Stimulated activated CD8-positive, alpha-beta memory T cell treated with anti-CD3 and anti-CD28 coated beads, Interleukin-2, amount 100 ng/mL, for 48 hours (primary cell): ENCODE measurements at regions not wholly inside any gene's neighbourhood (a gene's known extent, or its start where the extent isn't known, plus 50 kb on each side); places are given as distances from the start of the nearest gene placed in this dataset.
"Not testable (repeated sequence)": the region's sequence is repeated elsewhere in the genome, so short reads cannot be mapped to it uniquely, and the experiment has no call there.

ENCODE experiments used
- DNase-seq, 2 donors: peaks; one replicate each; pipeline ENCODE4 v3.0.0-alpha.2; 2020; ENCODE audit warnings: low read depth in 2 of 2

DNA sequence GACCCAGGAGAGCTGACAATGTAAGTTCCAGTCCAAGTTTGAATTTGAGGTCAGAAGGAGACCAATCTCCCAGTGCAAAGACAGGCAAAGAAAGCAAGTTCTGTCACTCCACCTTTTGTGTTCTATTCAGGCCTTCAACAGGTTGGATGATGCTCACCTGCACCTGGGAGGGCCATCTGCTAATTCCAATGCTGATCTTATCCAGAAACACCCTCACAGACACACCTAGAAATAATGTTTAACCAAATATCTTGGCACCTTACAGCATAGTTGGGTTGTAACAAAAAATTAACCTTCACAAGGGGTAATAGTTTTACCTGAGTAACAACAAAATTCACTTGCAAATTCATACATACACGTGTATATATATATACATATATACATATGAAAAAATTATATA lies 190.8 kb downstream of the DIRAS2 start:
- DNase-seq = no peak

DNA sequence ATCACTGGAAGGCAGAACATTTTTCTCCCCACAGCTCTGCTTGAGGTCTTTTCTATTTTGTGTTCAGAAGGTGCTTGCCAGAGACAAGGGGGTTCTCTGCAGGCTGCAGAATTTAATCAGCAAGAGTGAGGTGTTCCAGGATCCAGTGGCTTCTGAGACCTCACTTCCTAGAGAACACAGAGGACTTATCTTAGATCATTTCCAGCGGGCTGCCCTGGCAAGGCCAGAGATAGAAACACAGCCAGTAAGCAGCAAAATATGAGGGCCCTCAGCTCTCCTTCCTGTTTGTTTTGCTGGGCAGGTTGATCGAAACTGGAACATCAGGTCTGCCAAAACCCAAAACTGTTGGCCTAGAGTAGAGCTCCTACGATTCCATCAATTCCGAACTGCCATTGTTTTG lies 187.3 kb downstream of the DIRAS2 start:
- DNase-seq = no peak

DNA sequence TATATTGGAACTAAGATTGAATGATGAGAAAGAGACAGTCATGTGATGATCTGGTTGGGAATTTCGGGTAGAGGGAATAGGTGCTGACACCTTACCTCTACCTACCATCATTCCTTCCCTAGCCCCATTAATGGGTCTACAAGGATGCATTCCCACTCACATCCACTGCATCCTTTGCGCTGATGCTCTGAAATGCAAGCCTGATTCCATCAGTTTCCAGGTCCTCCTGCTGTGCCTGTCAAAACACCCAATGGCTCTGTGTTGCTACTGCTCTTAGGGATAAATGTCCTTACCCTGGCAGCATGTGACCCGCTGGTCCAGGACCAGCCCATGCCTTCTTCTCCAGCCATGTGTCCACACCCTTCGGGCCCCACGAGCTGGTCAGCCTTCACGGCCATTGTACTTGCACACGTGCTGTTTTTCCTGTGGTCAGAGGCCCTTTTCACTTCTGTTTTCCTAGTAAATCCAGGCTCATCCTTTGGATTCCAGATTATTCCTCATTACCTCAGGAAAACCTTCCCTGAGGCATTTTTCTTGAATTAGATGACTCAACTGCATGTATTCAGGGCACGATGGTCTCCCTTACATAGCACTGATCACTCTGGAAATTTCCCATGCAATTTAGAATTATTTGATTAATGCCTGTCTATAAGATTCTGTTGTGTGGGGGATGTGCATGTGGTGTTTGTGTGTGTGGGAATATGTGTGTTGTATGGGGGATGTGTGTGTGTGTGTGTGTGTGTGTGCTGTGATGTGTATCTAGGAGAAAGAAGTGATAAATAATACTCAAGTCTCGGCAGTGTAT lies 185.0 kb downstream of the DIRAS2 start:
- no peak for DNase-seq

DNA sequence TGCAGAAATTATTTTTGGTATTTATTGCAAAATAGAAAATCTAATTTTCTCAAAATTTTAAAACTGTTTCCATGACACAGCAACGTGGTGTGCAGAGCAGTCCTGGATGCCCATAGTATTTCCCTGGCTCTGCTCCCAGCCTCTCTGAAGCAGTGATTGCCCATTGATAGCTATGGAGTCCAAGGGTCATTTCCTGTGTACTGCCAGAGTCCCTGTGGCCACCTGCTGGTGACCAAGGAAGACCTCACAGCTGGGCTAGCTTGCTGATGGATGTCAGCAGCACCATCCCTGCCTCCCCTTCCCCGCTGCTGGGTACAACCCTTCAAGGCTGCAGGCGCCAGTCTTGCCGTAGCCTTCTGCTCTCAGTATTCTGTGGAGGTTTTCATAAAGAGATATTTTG lies 184.1 kb downstream of the DIRAS2 start:
- DNase-seq = no peak

DNA sequence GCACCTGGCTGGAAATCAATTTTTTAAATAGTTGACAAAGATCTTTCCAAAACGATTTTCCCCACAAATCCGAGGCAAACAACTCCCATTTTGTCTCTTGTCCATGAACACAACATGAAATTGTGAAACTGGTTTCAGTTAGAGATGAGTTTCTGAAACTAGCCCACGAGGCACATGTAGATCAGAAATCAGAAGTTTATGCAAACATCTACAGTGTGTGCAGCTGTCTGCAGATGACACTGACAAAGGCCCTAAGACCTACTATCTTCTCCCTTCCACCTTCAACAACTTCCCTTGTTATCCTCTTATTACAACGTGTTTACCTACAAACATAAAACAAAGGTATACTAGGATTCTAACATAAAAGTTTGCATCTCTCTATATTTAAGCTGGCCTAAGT lies 183.3 kb downstream of the DIRAS2 start:
- DNase-seq = no peak

DNA sequence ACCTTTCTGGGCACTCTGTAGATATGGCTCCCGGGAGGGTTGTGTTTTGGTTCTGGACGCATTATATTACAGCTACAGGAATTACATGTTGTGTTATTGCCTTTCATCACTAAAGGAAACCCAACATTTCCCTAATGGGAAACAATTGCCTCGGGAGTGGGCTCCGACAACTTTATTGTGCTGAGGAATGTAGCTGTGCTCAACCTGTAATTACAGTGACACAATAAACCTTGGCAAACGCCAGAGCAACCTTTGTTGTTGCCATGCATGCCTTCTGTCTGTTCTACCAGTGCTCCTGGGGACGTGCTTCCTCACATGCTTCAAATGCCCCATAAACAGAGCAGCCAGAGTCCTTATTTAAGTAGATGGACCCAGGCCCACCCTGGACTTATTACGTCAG lies 182.4 kb downstream of the DIRAS2 start:
- DNase-seq = no peak

DNA sequence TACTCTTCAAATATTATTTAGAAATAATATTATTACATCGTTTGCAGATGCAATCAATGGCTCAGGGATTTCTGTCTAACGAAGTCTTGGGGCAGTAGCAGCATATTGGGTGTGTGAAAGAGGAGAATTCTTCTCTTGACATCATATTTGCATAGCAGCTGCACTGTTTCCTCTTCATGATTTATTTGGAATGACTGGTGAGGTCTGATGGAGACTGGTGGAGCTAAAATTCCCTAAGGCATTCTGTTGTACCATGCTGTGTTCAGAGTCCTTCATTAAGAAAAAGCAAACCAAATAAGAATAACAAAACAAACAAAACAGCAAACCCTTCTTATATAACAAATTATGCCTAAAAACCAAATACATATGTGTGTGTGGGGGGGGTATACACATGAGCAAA lies 177.6 kb downstream of the DIRAS2 start:
- no peak for DNase-seq

DNA sequence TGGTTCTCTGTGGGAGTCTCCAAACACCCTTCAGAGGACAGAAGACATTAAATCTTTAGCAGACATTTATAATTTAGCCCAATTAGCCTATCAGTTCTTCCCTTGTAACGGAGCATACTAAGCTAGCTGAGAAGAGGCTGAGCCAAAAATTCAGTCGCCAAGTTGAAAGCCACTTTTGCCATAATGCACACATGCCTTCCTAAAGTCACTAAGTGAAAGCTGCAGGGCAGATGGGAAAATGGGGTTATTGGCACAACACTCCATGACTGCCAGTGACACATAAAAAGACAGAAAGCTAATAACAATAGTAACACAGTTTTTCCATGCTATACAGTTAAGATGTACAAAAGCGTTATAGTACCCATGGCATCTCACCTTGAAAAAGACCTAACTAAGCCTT lies 176.2 kb downstream of the DIRAS2 start:
- DNase-seq = no peak

DNA sequence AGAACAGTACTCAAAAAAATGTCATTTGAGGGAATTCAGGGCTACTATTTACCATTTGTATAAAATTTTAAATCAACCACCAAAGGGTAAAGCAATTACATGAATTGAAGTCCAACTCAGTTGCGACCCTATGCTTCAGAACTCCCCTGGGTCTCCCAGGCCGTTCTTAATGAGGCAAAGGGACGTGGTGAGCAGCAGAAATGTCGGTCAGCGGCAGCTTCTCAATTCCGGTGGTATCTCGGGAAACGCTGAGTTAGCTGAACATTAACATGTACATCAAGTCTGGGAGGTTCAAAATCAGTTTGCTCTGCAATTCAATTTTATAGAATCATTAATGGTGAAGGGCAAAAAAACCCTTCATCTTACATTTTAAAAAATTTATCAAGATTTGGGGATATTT lies 173.2 kb downstream of the DIRAS2 start:
- DNase-seq = no peak

DNA sequence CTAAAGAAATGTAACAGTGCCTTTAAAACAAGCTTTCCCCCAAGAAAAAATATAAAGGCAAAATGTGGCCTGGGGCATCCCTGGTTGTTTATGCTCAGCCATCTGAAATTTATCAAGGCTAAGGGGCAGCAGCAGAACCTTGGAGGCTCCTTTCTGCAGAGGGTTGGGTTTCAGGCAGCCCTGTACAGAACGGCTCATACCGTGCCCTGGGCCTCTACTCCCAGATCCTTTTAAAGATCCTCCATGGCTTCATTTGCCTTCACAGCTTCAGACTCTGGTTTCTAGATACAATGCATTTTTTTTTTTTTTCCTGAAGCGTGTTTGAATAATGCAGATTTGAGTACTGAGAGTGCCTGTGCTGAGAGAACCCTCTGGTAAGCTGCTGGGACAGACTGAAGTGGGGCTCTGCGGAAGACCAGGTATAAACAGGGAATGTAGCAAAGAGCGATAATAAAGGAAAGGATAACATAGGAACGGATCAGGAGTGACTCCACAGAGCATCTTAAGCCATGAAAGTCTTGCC lies 172.7 kb downstream of the DIRAS2 start:
- no peak for DNase-seq

DNA sequence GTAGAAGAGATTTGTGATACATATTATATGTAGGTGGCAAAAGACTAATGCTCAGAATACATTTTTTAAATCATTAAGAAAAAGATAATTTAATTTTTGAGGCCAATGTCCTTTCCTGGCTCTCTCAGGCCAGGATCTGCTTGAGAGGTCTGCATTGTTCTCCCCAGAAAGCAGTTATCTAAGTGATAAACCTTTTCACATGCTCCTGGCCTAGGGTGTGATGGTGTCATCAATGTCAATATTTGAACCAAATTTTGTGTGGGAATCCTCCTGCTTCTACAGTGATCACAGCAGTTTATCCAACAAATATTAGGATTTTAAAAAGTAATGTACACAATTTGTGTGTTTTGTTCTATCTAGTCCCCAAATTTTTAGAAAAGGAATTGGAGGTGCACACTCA lies 166.6 kb downstream of the DIRAS2 start:
- DNase-seq = no peak

DNA sequence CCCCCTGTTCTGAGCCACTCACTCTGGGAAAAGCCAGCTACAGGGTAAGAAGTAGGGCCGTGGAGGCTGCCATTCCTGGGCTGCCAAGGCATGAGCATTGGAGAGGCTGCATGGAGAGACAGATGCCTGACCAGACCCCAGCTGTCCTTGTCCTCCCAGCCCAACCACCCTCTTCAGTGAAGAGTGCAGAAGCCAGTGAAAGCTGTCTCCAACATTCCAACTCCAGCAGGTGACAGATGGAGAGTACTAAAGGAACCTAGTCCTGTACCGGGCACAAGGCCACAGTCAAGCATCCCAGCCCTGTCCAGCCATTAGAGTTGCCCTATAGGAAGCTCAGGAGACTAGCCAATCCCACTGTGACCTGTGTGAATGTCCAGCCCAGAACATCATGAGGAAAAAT lies 165.1 kb downstream of the DIRAS2 start:
- no peak for DNase-seq

DNA sequence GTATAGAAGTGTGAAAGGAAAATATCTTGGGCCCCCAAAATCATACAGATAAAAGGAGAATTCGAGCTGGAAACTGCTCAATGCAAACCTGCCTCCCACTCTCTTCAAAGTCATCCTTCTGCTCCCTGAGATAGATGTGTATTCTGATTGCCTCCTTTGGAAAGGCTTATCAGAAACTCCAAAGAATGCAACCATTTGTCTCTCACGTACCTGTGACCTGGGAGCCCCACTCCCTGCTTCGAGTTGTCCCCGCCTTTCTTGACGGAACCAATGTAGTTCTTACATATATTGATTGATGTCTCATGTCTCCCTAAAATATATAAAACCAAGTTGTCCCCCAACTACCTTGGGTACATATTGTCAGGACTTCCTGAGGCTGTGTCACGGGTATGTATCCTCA lies 163.8 kb downstream of the DIRAS2 start:
- no peak for DNase-seq

DNA sequence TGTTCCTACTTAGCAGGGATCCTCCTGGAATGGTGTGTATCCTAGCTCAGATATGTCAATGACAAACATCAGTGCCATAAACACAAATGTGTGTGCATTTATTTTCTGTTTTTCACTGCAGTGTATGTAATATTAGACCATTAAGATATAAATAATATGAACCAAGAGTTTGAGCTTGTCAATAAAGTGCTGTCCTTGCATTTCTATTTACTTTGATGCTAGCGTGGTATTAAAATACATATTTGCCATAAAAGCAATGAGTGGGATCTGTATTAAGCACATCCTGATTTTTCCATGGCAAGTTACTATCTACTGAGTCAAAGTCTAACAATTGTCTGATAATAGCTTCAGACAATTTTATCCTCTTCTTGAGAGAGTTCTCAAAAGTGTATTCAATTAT lies 157.6 kb downstream of the DIRAS2 start:
- no peak for DNase-seq

DNA sequence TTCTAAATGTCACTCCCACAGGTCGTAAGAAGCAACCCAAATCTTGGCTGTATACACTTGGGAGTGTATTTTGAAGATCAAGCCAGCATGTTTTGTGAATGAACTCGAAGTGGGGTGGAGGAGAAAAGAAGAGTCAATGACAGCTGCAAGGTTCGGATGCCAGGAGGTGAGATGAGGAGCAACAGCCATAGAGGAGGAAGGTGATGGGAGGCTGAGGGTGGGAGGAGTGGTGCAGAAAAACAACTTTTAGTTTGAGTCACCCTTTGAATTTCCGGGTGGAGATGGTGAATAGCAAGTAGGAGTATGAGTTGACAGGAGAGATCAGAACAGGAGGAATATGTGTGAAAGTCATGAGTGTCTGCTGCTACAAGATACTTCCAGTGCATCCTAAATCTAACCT lies 153.6 kb downstream of the DIRAS2 start:
- no peak for DNase-seq

DNA sequence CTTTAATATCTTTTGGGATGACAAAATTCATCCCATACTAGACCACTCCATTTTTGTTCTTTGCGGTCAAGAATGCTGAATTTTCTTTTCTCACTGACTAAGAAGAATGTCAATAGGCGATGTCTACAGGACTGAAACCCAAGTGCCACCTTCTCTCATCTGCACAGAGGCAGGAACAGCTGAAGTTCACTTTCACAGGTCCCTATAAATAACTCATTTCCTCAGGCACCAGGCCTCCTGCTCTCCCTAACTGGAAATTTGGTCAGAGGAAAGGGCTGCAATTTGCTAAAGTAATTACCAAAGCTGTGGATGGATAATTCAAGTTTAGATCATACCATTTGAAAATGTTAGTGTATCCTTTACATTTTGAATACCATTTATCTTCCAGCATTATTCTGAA lies 142.9 kb downstream of the DIRAS2 start:
- no peak for DNase-seq

DNA sequence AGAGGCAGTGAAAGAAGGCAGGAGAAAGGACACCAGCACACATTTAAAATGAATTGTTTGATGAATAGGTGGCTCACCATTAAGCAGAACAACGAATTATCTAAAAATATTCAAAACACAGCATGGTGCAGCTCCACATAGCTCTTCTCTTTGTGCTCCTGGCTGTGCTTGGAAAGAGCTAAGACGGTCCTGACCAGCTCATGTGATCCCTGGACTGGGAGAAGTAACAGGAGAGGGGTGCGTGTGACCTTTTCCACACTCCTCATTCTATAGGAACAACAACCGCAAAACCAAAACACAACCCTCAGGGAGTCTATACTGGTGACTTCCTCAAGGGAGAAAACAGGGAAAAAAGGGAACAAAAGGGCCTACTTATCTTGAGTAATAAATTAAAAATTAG lies 140.5 kb downstream of the DIRAS2 start:
- no peak for DNase-seq

DNA sequence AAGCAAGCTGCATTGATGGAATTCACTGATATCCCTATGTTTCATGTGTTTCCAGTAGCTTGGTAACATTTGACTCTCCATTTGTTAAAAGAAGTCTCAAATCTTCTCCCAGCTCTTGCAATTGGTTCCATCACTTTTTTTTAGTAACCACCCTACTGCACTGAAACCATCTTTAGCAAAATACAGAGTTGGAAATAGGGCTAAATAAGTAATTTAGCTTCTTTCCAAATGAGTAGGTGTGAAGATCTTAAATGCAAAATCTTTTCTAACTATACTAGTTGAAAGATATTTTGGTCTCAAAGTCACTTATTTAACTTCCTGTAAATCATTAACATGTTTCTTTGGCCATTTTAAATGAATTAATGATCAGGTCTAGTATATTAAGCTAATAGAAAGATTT lies 138.1 kb downstream of the DIRAS2 start:
- DNase-seq = no peak

DNA sequence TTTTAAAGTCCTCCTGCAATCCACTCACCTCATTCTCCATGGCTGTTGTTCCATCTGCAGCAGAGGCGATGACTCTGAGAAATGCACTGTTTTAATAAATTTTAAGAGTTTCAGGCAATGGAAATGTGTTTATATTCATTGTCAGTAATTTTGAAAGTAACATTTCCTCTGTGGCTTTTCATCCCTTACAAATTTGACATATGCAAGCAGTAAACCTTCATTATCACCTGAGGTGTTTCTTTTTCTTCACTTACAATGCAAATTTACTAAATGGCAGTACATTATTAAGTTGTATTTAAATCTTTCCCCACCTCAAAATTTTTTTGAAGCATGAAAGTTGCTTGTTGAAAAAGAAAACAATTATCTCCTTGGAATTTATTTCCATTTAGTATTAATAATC lies 136.9 kb downstream of the DIRAS2 start:
- no peak for DNase-seq

DNA sequence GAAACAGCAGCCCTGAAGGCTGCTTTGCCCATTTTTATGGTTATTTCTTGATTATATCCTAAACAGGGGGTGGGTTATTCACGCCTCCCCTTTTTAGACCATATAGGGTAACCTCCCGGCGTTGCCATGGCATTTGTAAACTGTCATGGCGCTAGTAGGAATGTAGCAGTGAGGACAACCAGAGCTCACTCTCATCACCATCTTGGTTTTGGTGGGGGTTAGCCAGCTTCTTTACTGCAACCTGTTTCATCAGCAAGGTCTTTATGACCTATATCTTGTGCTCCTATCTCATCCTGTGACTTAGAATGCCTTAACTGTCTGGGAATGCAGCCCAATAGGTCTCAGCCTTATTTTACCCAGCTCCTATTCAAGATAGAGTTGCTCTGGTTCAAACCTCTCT lies 136.2 kb downstream of the DIRAS2 start:
- DNase-seq = not testable (repeated sequence)

DNA sequence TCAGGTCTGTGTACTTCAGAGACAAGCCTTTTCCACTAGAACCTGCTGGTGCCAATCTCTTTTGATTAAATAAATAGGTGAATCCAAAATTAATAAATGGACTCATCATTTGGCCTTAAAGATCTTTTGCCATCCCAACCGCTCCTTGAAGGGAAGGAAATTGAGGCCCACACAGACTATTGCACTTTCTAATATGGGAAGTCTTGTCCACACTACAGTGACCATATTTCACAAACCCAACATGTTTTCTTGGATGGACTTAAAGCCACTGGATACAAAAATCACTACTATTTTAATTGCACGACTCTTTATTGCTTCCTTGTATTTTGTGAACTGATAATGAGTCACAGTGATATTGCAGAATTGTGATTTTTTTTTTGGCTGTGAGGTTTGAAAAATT lies 135.0 kb downstream of the DIRAS2 start:
- no peak for DNase-seq

DNA sequence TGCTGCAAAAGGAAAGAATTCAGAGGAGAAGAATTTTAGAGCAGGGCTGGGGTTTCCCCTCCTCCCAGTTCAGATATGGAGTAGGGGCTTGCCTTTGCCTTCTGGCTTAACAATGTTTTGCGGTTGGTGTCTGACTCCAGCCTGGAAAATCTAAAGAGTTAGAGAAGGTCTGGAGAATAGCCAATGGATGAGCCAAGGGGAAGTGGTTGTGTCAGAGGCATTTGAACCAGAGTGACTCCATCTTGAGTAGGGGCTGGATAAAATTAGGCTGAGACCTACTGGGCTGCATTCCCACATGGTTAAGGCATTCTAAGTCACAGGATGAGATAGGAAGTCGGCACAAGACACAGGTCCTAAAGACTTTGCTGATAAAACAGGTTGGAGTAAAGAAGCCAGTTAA lies 133.7 kb downstream of the DIRAS2 start:
- DNase-seq = no peak

DNA sequence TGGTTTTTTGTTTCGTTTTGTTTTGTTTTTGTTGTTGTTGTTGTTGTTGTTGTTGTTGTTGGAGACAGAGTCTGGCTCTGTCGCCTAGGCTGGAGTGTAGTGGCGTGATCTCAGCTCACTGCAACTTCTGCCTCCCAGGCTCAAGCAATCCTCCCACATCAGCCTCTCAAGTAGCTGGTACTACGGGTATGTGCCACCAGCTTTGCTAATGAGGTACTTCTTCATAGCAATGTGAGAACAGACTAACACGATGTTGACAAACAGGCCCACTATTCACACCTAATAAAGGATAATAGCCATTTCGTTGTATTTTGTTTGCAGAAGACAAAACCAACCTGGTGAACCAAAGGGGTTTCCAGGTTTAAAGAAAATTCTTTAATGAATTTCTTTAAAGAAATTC lies 130.9 kb downstream of the DIRAS2 start:
- DNase-seq = no peak

DNA sequence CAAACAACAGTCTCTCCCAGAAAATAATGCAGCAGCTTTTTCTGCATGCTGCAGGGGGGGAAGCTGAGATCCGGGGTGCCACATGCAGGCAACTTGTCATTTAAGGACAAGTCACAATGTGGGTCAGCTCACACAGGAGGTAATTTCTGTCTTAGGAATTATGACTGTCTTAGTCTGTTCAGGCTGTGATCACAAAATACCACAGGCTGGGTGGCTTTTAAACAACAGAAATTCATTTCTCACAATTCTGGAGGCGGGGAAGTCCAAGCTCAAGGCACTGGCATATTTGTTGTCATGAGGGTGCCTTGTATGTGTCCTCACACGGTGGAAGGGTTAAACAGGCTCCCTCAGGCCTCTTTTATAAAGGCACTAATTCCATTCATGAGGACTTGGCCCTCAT lies 127.7 kb downstream of the DIRAS2 start:
- no peak for DNase-seq
